Activated T-cell treated with anti-CD3 and anti-CD28 coated beads, Interleukin-2, amount 50 U/mL, for 72 hours (primary cell): ENCODE measurements at regions not wholly inside any gene's neighbourhood (a gene's known extent, or its start where the extent isn't known, plus 50 kb on each side); places are given as distances from the start of the nearest gene placed in this dataset.

Experiments used
- ATAC-seq, 2 donors: fragments of 150-1000 bp; cut with Tn5 transposase; replicated peaks in 1 of 2; 2 replicates each; pipeline ENCODE4 v1.10.0; 2021; ENCODE audit warnings: moderate library complexity in 2 of 2, mild to moderate bottlenecking in 1 of 2
- DNase-seq, 2 donors: peaks; one replicate each; pipeline ENCODE4 v3.0.0; 2021 to 2022; ENCODE audit warnings: mixed read lengths in 1 of 2
- H3K27ac Mint-ChIP-seq: one replicate; pipeline ENCODE4 v1.8.0; 2022; ENCODE audit warnings: mild to moderate bottlenecking, moderate library complexity, mixed read lengths
- H3K27me3 Mint-ChIP-seq: one replicate; pipeline ENCODE4 v1.8.0; 2022; ENCODE audit warnings: low read depth, mixed read lengths
- H3K36me3 Mint-ChIP-seq, 2 donors: one replicate each; pipeline ENCODE4 v1.8.0; 2022; ENCODE audit warnings: mixed read lengths in 2 of 2, mild to moderate bottlenecking in 1 of 2; ENCODE audit not compliant: insufficient read depth in 2 of 2
- H3K4me1 Mint-ChIP-seq: one replicate; pipeline ENCODE4 v1.8.0; 2022; ENCODE audit warnings: low read depth, mixed read lengths
- H3K4me3 Mint-ChIP-seq, 2 donors: one replicate each; pipeline ENCODE4 v1.8.0; 2022; ENCODE audit warnings: mild to moderate bottlenecking in 2 of 2, mixed read lengths in 2 of 2, moderate library complexity in 2 of 2
- H3K9me3 Mint-ChIP-seq, 2 donors: one replicate each; pipeline ENCODE4 v1.8.0; 2022; ENCODE audit warnings: mixed read lengths in 2 of 2

DNA sequence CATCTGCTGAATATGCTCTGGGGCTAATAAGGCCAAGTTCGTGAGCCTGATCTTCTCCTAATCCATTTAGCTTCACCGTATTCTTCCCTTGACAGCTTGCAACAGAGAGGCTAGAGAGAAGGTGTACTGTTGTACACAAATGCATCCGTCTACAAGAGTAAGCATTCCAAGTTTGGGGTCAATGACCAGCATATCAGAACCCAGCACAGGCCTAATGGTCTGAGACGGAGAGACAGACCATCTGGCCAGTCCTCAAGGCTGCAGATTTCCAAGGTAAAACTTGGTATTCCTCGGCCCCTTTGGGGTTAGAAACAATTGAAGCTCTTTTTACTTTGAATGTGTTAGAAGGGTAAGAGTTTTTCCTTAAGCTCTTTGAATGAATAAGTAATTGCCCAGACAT lies 481.2 kb upstream of the KLF4 start:
- Mint-ChIP-seq H3K36me3 (no peaks in the 10 kb centered on the region), H3K4me1 (no peaks in the 10 kb centered on the region), H3K27ac (no peak overlapping the region), H3K27me3 (no peaks in the 10 kb centered on the region), H3K4me3 (no peak overlapping the region), H3K9me3 (peaks cover 3 to 16% of the 10 kb centered on the region in 2 donors)
- DNase-seq (no peak), ATAC-seq (no peak)

DNA sequence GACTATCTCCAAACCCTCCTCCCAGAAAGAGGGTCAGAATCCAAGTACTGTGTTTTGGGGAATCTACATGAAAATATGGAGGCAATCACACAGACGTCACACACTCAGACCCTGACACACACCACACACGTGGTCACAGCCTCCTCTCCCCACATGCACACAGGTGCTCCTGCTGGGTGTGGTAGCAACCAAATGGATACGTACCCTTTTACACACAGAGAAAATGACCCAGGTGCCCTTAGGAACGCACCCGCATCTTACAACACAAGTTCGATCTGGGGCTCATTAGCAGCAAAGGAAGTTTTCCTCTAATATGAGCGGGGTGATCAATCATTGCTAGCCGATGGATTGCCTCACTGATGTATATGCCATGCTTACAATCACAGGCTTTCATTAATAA lies 480.2 kb upstream of the KLF4 start:
- H3K4me1 Mint-ChIP-seq, result no peaks in the 10 kb centered on the region
- H3K36me3 Mint-ChIP-seq, result no peaks in the 10 kb centered on the region
- peaks cover 0 to 10% of the 10 kb centered on the region in 2 donors for H3K9me3 Mint-ChIP-seq
- H3K27ac Mint-ChIP-seq, result no peak overlapping the region
- H3K27me3 Mint-ChIP-seq, result no peaks in the 10 kb centered on the region
- ATAC-seq, result no peak
- no peak overlapping the region for H3K4me3 Mint-ChIP-seq
- DNase-seq, result no peak

DNA sequence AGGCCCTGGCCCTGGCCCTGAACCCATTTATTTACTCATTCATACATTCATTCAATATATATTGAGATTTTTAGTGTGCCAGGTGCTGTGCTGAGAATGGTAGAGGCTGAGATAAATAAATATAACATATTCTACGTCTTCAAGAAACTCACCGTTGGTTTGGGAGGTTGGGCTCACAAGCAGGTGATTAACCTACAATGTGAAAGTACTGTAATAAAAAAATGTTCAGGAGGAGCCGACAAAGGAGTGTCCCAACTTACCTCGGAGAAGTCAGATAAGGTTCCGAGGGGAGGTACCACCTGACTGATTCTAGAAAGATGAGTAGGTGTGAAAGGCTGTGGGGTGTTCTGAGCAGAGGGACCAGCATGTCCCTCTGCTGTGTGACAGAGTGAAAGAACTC lies 479.6 kb upstream of the KLF4 start:
- no peak overlapping the region for H3K4me3 Mint-ChIP-seq
- no peak for ATAC-seq
- H3K36me3 Mint-ChIP-seq, result no peaks in the 10 kb centered on the region
- no peak for DNase-seq
- H3K27me3 Mint-ChIP-seq, result no peaks in the 10 kb centered on the region
- H3K27ac Mint-ChIP-seq, result no peak overlapping the region
- peaks cover 0 to 10% of the 10 kb centered on the region in 2 donors for H3K9me3 Mint-ChIP-seq
- H3K4me1 Mint-ChIP-seq, result no peaks in the 10 kb centered on the region

DNA sequence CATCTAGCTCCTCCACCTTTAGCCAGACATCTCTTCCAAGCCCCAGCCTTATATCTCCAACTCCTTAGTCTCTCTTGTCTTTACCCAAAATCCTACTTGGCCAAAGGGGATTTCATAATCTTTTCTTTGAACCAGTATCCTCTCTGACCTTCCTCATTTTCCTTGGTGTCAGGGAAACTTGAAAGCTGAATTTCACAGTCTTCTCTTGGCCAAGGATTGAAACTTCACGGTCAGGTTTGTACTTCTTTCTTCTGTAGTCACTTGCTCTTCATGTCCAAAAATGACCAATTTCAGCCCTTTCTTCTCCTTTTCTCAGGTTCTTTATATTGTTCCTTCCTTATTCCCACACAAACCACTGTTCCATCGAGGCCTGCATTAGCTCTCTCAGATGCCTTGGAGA lies 473.7 kb upstream of the KLF4 start:
- H3K4me3 Mint-ChIP-seq, result no peak overlapping the region

DNA sequence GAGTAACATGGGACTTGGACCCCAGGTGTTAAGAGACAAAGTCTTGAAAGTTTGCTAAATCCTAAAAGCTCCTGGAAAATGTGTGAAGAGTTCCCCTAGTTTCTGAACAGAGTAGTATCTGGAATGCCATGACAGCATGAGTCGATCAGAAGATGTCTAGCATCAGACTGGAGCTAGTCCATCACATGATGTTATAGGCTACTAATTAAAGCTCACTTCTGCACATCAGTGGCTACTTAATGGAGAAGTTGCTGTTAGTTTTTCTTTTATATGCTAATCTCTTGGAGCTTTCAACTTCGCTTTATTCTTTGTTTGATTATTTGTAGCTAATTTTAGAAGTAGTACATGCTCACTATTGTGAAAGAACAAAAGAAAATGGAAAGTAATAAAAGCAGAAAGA lies 471.3 kb upstream of the KLF4 start:
- Mint-ChIP-seq H3K27ac (no peak overlapping the region), H3K9me3 (peaks cover 5 to 9% of the 10 kb centered on the region in 2 donors), H3K27me3 (no peaks in the 10 kb centered on the region), H3K4me1 (no peaks in the 10 kb centered on the region), H3K36me3 (no peaks in the 10 kb centered on the region), H3K4me3 (no peak overlapping the region)
- ATAC-seq (no peak), DNase-seq (no peak)

More for the DNA sequence above, 473.7 kb upstream of the KLF4 start:
- no peak for ATAC-seq
- Mint-ChIP-seq H3K36me3 (no peaks in the 10 kb centered on the region), H3K27me3 (no peaks in the 10 kb centered on the region), H3K27ac (no peak overlapping the region), H3K4me1 (no peaks in the 10 kb centered on the region), H3K9me3 (peaks cover 5 to 13% of the 10 kb centered on the region in 2 donors)
- DNase-seq, result no peak

DNA sequence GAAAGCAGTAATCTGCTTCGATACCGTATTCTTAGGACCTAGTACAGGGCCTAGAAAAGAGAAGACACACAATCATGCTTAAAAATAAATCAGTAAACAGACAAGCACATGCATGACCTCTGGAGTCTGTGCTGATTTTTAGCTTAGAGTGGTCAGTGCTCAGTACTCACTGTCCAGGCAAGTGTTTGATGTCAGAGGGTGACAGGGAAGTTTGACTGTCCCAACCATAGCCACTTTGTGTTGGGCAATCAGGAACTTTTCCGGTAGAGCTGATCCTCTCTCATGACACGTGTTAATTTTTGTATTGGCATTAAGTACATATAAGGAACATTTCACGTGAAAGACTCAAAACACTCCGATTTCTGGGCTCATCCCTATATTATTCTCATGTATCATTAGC lies 464.7 kb upstream of the KLF4 start:
- H3K36me3 Mint-ChIP-seq, result no peaks in the 10 kb centered on the region
- no peak overlapping the region for H3K27ac Mint-ChIP-seq
- H3K4me3 Mint-ChIP-seq, result no peak overlapping the region
- H3K27me3 Mint-ChIP-seq, result no peaks in the 10 kb centered on the region
- H3K9me3 Mint-ChIP-seq, result peaks cover 6 to 8% of the 10 kb centered on the region in 2 donors
- ATAC-seq (no peak), DNase-seq (no peak)
- H3K4me1 Mint-ChIP-seq, result no peaks in the 10 kb centered on the region

DNA sequence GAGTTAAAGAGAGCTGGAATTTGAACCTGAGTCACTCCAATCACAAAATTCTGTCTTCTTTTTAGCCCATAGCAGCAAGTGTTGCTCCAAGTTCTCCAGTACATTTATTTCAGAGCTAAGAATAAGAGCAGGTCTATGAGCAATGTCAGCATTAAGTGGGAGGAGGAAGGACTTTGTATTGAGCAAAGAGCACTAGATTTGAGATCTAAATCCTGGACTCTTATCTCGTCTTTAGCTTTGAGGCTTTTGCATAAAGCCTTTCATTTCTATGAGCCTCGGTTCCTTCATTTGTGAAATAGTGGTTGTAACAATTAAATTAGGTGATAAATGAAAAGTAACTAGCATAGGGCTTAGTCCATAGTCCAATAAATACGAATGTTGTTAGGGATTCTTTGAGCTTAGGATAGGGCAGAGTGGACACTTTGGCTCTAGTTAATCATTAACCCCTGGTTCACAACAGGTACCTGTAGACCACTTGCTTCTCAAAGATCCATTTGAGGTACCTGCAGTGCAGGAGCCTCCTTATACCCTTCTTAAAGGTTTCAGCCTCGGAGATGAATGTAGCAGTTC lies 464.1 kb upstream of the KLF4 start:
- no peaks in the 10 kb centered on the region for H3K4me1 Mint-ChIP-seq
- no peak for DNase-seq
- no peak for ATAC-seq
- H3K27ac Mint-ChIP-seq, result no peak overlapping the region
- H3K27me3 Mint-ChIP-seq, result no peaks in the 10 kb centered on the region
- no peak overlapping the region for H3K4me3 Mint-ChIP-seq
- no peaks in the 10 kb centered on the region for H3K36me3 Mint-ChIP-seq
- peaks cover 6 to 8% of the 10 kb centered on the region in 2 donors for H3K9me3 Mint-ChIP-seq

DNA sequence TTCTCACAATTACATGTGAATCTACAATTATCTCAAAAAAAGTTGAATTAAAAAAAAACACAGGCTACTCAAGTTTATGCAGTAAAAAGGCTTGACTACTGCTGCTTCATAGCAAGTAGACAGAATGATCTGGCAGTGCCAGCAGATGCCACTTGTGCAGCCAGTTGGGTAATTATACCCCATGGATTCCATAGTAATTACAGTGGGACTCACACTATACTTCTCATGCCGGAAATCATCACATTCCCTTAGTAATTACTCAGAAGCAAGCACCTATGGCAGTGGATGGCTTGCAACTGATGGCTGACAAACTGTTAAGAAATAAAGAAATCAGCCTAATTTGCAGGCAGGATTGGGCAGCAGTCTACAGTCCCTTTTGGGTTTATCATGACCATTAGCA lies 463.2 kb upstream of the KLF4 start:
- Mint-ChIP-seq H3K27me3 (no peaks in the 10 kb centered on the region), H3K4me3 (no peak overlapping the region), H3K27ac (no peak overlapping the region), H3K9me3 (peaks cover 6 to 8% of the 10 kb centered on the region in 2 donors), H3K36me3 (no peaks in the 10 kb centered on the region), H3K4me1 (no peaks in the 10 kb centered on the region)
- DNase-seq (no peak), ATAC-seq (no peak)

DNA sequence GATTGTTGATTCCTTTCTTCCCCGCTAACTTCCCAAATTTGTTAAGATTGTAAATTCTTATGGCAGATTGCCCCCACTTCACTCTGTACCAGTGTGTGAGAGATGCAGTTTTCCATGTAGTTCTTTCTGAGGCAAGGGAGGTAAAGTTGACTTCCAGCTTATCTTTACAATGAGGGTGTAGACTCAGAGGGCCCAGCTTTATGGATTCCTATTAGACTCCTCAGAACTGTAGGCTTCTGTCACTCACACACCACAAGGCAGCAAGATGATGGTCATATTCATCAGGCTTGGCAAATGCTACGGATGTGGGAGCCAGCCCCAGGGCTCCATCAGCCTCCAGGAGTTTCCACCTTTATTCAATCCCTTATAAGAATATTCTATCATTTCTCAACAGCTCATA lies 461.9 kb upstream of the KLF4 start:
- Mint-ChIP-seq H3K27me3 (no peaks in the 10 kb centered on the region), H3K27ac (no peak overlapping the region), H3K4me3 (no peak overlapping the region), H3K4me1 (no peaks in the 10 kb centered on the region), H3K36me3 (no peaks in the 10 kb centered on the region), H3K9me3 (peaks cover 6 to 8% of the 10 kb centered on the region in 2 donors)
- no peak for ATAC-seq
- DNase-seq, result no peak

DNA sequence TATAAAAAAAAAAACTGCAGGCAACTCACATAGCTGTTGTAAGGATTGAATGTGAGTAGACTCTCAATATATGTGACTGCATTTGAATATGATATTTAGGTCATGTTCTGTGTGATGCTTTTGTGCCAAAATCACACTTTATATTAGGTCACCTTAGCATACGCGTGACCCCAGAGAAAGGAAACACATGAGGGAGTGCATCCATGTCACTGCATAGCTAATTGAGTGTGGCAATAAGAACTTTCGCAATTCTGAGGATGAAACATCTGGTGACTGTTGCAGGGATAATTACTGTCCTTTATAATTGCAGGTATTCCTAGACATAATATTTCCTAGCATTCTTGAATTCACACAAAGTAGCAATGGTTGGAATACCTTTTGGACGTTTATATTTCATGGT lies 459.5 kb upstream of the KLF4 start:
- DNase-seq (no peak), ATAC-seq (no peak)
- Mint-ChIP-seq H3K27ac (no peak overlapping the region), H3K36me3 (no peaks in the 10 kb centered on the region), H3K9me3 (peaks cover 4 to 6% of the 10 kb centered on the region in 2 donors), H3K4me3 (no peak overlapping the region), H3K27me3 (no peaks in the 10 kb centered on the region), H3K4me1 (no peaks in the 10 kb centered on the region)

DNA sequence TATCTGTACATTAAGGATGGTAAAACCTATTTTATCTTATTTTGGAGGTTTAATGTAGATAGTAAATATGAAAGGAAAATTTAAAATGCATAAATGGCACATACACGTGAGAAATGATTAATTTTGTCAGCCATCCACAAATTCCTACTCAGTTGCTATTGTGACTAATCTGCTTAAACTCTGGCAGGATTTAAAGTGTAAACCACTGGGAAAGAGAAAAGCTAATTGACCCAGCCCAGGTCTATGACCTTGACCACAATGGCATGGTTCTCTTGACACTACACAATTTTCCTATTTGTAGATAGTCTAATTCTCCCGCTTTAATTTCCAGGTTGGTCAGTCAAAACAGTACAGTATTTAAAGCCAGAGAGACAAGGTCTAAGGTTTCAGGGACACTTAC lies 459.0 kb upstream of the KLF4 start:
- no peak for ATAC-seq
- no peaks in the 10 kb centered on the region for H3K27me3 Mint-ChIP-seq
- H3K9me3 Mint-ChIP-seq, result peaks cover 5 to 8% of the 10 kb centered on the region in 2 donors
- no peaks in the 10 kb centered on the region for H3K36me3 Mint-ChIP-seq
- no peak for DNase-seq
- no peak overlapping the region for H3K27ac Mint-ChIP-seq
- no peaks in the 10 kb centered on the region for H3K4me1 Mint-ChIP-seq
- no peak overlapping the region for H3K4me3 Mint-ChIP-seq

DNA sequence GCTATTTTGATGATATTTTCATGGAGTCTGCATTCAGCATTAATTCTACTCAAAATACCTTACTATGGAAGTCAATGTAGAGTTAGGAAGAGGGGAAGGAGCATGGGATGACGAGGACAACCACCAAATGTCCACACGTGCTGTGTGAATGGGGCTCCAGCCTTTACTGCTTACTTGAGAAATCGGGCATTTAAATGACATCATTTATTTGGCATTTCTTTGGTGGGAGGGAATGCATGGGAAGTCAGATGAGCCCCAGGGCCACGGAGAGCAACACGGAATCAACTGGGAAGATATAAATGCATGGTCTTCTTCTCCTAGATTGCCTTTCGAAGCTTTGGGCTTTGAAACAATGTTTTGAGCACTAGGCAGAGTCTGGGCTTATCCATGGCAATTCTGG lies 458.5 kb upstream of the KLF4 start:
- peaks cover 5 to 9% of the 10 kb centered on the region in 2 donors for H3K9me3 Mint-ChIP-seq
- H3K4me1 Mint-ChIP-seq, result no peaks in the 10 kb centered on the region
- ATAC-seq (no peak), DNase-seq (no peak)
- H3K27ac Mint-ChIP-seq, result no peak overlapping the region
- no peaks in the 10 kb centered on the region for H3K36me3 Mint-ChIP-seq
- no peak overlapping the region for H3K4me3 Mint-ChIP-seq
- no peaks in the 10 kb centered on the region for H3K27me3 Mint-ChIP-seq

DNA sequence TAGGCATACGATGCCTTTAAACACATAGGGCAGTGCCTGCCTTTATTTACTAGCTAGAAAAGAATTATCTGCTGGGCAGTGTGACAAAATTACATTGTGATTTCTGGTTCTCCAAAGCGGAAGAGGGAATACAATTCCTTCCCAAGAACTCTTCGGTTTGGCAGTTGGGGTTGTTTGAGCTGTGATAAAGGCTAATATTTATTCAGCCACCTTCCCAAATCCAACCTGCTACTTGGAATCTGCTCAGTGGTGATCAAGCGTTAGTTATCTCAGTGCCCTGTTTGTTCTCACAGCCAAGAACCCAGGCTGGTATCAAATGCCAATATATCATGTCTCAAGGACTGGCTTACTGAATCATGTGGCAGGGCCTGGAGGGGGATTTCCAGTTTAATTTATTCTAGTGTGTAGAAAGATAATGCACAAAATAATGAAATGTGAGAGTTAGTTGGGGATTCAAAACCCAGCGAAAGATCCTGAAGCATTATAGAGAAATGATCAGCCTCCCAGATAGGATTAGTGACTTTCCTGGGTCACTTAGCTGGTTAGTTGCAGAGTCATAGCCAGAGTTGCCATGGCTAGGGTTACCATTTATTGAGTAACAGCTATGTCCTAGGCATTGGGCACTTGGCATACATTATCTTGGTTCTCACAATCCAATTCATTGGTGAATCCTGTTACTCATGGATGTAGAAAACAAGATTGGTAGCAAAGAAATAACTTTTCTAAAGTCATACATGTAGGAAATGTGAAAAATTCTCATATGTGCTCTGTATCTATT lies 457.0 kb upstream of the KLF4 start:
- Mint-ChIP-seq H3K4me3 (no peak overlapping the region), H3K27ac (no peak overlapping the region), H3K36me3 (no peaks in the 10 kb centered on the region), H3K9me3 (peaks cover 5 to 11% of the 10 kb centered on the region in 2 donors), H3K4me1 (no peaks in the 10 kb centered on the region), H3K27me3 (no peaks in the 10 kb centered on the region)
- no peak for DNase-seq
- no peak for ATAC-seq

DNA sequence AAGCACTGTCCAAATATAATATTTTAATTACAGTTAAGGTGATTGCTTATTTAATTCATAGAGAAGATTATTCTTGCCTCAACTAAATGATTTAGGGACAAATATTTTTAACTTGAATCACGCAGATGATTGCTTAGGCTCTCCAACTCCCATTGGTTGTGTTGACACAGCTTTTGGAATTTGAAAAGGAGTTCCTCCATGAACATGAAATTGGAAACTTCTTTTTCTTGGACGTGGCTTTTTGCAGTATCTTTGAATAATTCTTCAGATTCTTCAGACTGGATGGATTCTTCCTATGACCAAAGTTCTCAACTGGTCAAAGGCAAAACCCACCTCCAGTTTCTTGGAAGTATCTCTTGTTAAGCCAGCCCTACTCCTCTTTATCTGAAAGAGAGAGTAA lies 456.4 kb upstream of the KLF4 start:
- Mint-ChIP-seq H3K9me3 (peaks cover 3 to 12% of the 10 kb centered on the region in 2 donors), H3K4me1 (no peaks in the 10 kb centered on the region), H3K4me3 (no peak overlapping the region), H3K27ac (no peak overlapping the region), H3K27me3 (no peaks in the 10 kb centered on the region), H3K36me3 (no peaks in the 10 kb centered on the region)
- DNase-seq, result no peak
- ATAC-seq, result no peak
